HEK293T (cell line): ENCODE measurements at regions not wholly inside any gene's neighbourhood (a gene's known extent, or its start where the extent isn't known, plus 50 kb on each side); places are given as distances from the start of the nearest gene placed in this dataset.

Experiments used
- ARNT ChIP-seq: fragments of 450-650 bp; IDR thresholded peaks from 2 replicates; pipeline ENCODE4 v1.6.1; 2017; ENCODE audit warnings: mild to moderate bottlenecking
- HDGF ChIP-seq: fragments of 450-650 bp; IDR thresholded peaks from 2 replicates; pipeline ENCODE4 v1.6.1; 2017; ENCODE audit warnings: antibody characterized with exemption, borderline replicate concordance
- NFRKB ChIP-seq: fragments of 450-650 bp; IDR thresholded peaks from 2 replicates; pipeline ENCODE4 v1.6.1; 2016; ENCODE audit warnings: mild to moderate bottlenecking, moderate library complexity

DNA sequence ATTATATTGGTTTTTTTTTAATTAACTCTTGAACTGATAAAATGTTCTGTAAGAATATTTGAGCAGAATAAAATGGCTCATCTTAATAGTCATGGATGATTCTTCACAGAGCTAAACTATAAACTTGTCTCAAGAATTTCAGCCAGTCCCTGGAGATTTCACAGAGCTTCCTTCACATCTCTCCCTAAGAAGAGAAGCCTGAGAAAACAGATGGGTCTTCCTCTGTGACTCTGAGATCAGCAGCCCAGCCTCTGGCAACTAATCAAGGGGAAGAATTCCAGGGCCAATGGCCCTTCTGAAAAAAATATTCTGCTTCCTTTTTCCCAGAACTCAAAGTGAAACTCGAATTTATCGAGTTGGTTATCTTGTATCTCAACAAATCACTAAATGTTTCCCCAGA, 122.2 kb upstream of the ITGA1 start:
- TF ChIP-seq NFRKB (no peak), ARNT (no peak), HDGF (no peak)
